OCI-LY7 (cell line): ENCODE measurements at regions not wholly inside any gene's neighbourhood (a gene's known extent, or its start where the extent isn't known, plus 50 kb on each side); places are given as distances from the start of the nearest gene placed in this dataset.

Experiments used
- BruUV-seq: library from RNA; stranded (reverse); fragments of 400-500 nt; replicated peaks from 2 replicates; lab custom pipeline; 2021; lab: Mats Ljungman, UMichigan
- CTCF ChIA-PET: fragments of 300-600 bp; sonication (Branson Sonifier 250); formaldehyde crosslinking; loops from one replicate; lab custom pipeline; 2022; ENCODE audit warnings: antibody characterized with exemption; ENCODE audit not compliant: unreplicated experiment; lab: Charles Lee
- POLR2A ChIA-PET: fragments of 300-600 bp; sonication (Branson Sonifier 250); formaldehyde crosslinking; loops from one replicate; lab custom pipeline; 2022; ENCODE audit warnings: antibody characterized with exemption; lab: Charles Lee
- DNase-seq: peaks from one replicate; pipeline ENCODE4 v3.0.0-alpha.2; 2015; ENCODE audit warnings: low spot score
- H2AFZ ChIP-seq: fragments of 200-600 bp; sonication (generic), shearing (Covaris generic); 2 replicates; pipeline ENCODE4 v1.6.1; 2014; ENCODE audit warnings: mild to moderate bottlenecking, antibody characterized with exemption, low read length, moderate library complexity
- H3K27ac ChIP-seq: fragments of 200-600 bp; sonication (generic); 2 replicates; pipeline ENCODE4 v1.5.1; 2014; ENCODE audit warnings: mixed run types, low read depth, mild to moderate bottlenecking, moderate library complexity, low read length, inconsistent platforms; ENCODE audit not compliant: poor library complexity, severe bottlenecking
- H3K36me3 ChIP-seq: fragments of 200-600 bp; sonication (generic); 2 replicates; pipeline ENCODE4 v1.6.1; 2014; ENCODE audit warnings: mild to moderate bottlenecking, antibody characterized with exemption, low read length, moderate library complexity, mixed read lengths; ENCODE audit not compliant: insufficient read depth
- H3K4me1 ChIP-seq: fragments of 200-600 bp; sonication (generic); 2 replicates; pipeline ENCODE4 v1.5.1; 2014; ENCODE audit warnings: mild to moderate bottlenecking, low read length; ENCODE audit not compliant: insufficient read depth, poor library complexity, severe bottlenecking
- H3K4me2 ChIP-seq: fragments of 200-600 bp; sonication (generic); 2 replicates; pipeline ENCODE4 v1.6.1; 2014; ENCODE audit warnings: mild to moderate bottlenecking, low read length
- H3K4me3 ChIP-seq: fragments of 200-600 bp; sonication (generic); 2 replicates; pipeline ENCODE4 v1.5.1; 2014; ENCODE audit warnings: mild to moderate bottlenecking, low read depth, low read length; ENCODE audit not compliant: poor library complexity, severe bottlenecking
- H3K79me2 ChIP-seq: fragments of 200-600 bp; sonication (generic); 2 replicates; pipeline ENCODE4 v1.6.1; 2016; ENCODE audit warnings: low read depth, mild to moderate bottlenecking, low read length, moderate library complexity, mixed read lengths; ENCODE audit not compliant: insufficient read depth
- H3K9me2 ChIP-seq: fragments of 200-600 bp; sonication (generic); 2 replicates; pipeline ENCODE4 v1.6.1; 2016; ENCODE audit warnings: mild to moderate bottlenecking, low read length, mixed read lengths; ENCODE audit not compliant: insufficient read depth
- H3K9me3 ChIP-seq: fragments of 200-600 bp; sonication (generic); 2 replicates; pipeline ENCODE4 v1.6.1; 2014; ENCODE audit warnings: mild to moderate bottlenecking, mixed run types, low read length, mixed read lengths
- H4K20me1 ChIP-seq: fragments of 200-600 bp; sonication (generic); 2 replicates; pipeline ENCODE4 v1.6.1; 2014; ENCODE audit warnings: mild to moderate bottlenecking, antibody characterized with exemption, low read length, moderate library complexity, mixed read lengths; ENCODE audit not compliant: insufficient read depth
- EZH2phosphoT487 ChIP-seq: fragments of 200-600 bp; sonication (generic); IDR thresholded peaks from 2 replicates; pipeline ENCODE4 v1.6.1; 2018; ENCODE audit warnings: low read depth, borderline replicate concordance, mild to moderate bottlenecking, mixed run types, antibody characterized with exemption, low read length, moderate library complexity, mixed read lengths
- intact Hi-C: fragments of 100-400 bp; cut with micrococcal nuclease; formaldehyde crosslinking; loops from one replicate; pipeline ENCODE4 v1.10.0; 2022; ENCODE audit not compliant: unreplicated experiment
- TF ChIP-seq, protein P1 (sequence below): fragments of 200-600 bp; sonication (generic); conservative IDR thresholded peaks from 2 replicates; pipeline ENCODE4 v1.5.1; 2014; ENCODE audit warnings: mild to moderate bottlenecking, antibody characterized with exemption, low read length, moderate library complexity, mixed read lengths

DNA sequence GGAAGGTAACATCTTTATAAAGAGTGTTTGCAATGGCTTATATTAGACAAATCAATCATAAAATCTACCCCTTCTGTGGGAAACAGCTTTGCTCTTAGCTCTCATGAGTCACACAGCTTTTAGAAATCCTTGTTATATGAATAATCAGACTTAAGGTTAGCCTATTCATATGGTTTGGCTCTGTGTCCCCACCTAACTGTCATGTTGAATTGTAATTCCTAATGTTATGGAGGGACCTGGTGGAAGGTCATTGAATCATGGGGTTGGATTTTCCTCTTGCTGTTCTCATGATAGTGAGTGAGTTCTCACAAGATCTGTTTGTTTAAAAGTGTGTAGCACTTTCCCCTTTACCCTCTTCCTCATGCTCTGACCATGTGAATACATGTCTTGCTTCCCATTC is 704.2 kb upstream of the KLHL1 start:
- CTCF ChIA-PET, result no interaction called here
- no peak overlapping the region for H2AFZ ChIP-seq
- BruUV-seq, result no TSS peak
- no peaks in the 10 kb centered on the region for H3K36me3 ChIP-seq
- H3K27ac ChIP-seq, result no peak overlapping the region
- H3K4me1 ChIP-seq, result no peaks in the 10 kb centered on the region
- H3K9me3 ChIP-seq, result no peaks in the 10 kb centered on the region
- no peak for TF ChIP-seq EZH2phosphoT487
- TF ChIP-seq, protein P1, sequence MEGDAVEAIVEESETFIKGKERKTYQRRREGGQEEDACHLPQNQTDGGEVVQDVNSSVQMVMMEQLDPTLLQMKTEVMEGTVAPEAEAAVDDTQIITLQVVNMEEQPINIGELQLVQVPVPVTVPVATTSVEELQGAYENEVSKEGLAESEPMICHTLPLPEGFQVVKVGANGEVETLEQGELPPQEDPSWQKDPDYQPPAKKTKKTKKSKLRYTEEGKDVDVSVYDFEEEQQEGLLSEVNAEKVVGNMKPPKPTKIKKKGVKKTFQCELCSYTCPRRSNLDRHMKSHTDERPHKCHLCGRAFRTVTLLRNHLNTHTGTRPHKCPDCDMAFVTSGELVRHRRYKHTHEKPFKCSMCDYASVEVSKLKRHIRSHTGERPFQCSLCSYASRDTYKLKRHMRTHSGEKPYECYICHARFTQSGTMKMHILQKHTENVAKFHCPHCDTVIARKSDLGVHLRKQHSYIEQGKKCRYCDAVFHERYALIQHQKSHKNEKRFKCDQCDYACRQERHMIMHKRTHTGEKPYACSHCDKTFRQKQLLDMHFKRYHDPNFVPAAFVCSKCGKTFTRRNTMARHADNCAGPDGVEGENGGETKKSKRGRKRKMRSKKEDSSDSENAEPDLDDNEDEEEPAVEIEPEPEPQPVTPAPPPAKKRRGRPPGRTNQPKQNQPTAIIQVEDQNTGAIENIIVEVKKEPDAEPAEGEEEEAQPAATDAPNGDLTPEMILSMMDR, result no peak
- H3K4me3 ChIP-seq, result no peak overlapping the region
- H4K20me1 ChIP-seq, result no peaks in the 10 kb centered on the region
- intact Hi-C loops, result no loop called here
- POLR2A ChIA-PET, result no interaction called here
- no peak for DNase-seq
- H3K9me2 ChIP-seq, result no peaks in the 10 kb centered on the region
- H3K79me2 ChIP-seq, result no peaks in the 10 kb centered on the region
- H3K4me2 ChIP-seq, result no peak overlapping the region

DNA sequence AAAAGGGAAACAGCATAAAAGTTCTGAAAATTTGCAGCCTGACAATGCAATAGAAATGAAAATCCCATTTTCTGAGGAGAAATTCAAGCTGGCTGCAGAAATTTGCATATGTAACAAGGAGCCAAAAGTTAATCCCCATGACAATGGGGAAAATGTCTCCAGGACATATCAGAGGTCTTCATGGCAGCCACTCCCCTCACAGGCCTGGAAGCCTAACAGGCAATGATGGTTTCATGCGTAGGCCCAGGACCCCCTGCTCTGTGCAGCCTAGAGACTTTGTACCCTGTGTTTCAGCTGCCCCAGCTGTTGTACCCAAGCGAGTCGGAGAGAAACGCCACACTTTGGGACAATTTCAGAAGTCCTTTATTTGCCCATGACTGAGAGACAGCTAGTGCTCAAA is 701.3 kb upstream of the KLHL1 start:
- no peaks in the 10 kb centered on the region for H3K9me3 ChIP-seq
- intact Hi-C loops, result no loop called here
- POLR2A ChIA-PET, result no interaction called here
- no peak overlapping the region for H3K4me2 ChIP-seq
- H3K4me3 ChIP-seq, result no peak overlapping the region
- H3K36me3 ChIP-seq, result no peaks in the 10 kb centered on the region
- no peak for DNase-seq
- no peaks in the 10 kb centered on the region for H3K79me2 ChIP-seq
- no peak overlapping the region for H2AFZ ChIP-seq
- no peaks in the 10 kb centered on the region for H3K4me1 ChIP-seq
- no TSS peak for BruUV-seq
- no peaks in the 10 kb centered on the region for H3K9me2 ChIP-seq
- CTCF ChIA-PET, result interaction anchor here (0.6 kb wide), 1 partner anchor 346 kb away, joined by 3 read pairs; no protein-coding TSS in a partner anchor
- H3K27ac ChIP-seq, result no peak overlapping the region
- TF ChIP-seq, protein P1, result no peak
- no peak for TF ChIP-seq EZH2phosphoT487
- H4K20me1 ChIP-seq, result no peaks in the 10 kb centered on the region

DNA sequence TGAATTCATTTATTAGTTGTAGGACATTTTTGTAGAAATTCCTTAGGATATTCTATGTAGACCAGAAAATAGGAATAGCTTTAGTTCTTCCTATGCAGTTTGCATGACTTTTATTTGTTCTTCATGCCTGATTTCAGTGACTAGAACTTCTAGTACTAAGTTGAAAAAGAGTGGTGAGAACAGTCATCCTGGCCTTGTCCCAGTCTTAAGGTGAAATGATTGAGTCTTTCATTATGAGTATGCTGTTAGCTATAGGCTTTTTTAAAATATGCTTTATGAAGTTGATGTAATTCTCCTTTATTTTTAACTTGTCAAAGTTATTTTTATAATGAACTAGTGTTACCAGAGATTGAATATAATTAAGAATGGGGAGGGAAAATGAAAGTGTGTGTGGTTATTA is 690.1 kb upstream of the KLHL1 start:
- DNase-seq, result no peak
- no peak overlapping the region for H3K27ac ChIP-seq
- no peaks in the 10 kb centered on the region for H3K79me2 ChIP-seq
- no peak overlapping the region for H3K4me2 ChIP-seq
- H3K9me3 ChIP-seq, result no peaks in the 10 kb centered on the region
- H3K9me2 ChIP-seq, result no peaks in the 10 kb centered on the region
- intact Hi-C loops, result no loop called here
- ChIA-PET POLR2A (interaction anchor here (0.7 to 1.1 kb wide), 2 partner anchors 10 to 576 kb away, joined by 3 read pairs; no protein-coding TSS in a partner anchor), CTCF (no interaction called here)
- H3K4me1 ChIP-seq, result no peaks in the 10 kb centered on the region
- no peaks in the 10 kb centered on the region for H3K36me3 ChIP-seq
- no peak overlapping the region for H2AFZ ChIP-seq
- no TSS peak for BruUV-seq
- TF ChIP-seq, protein P1, result no peak
- no peak for TF ChIP-seq EZH2phosphoT487
- H4K20me1 ChIP-seq, result no peaks in the 10 kb centered on the region
- H3K4me3 ChIP-seq, result no peak overlapping the region
